HCEC 1CT (cell line): ENCODE measurements at regions not wholly inside any gene's neighbourhood (a gene's known extent, or its start where the extent isn't known, plus 50 kb on each side); places are given as distances from the start of the nearest gene placed in this dataset.
"Not testable (repeated sequence)": the region's sequence is repeated elsewhere in the genome, so short reads cannot be mapped to it uniquely, and the experiment has no call there.

Experiments
- DNase-seq: peaks from one replicate; pipeline ENCODE4 v3.0.0-alpha.2; 2017

- DNase-seq, result no peak
Measured at GRCh38 chr6:103870970-103871369, 988.7 kb downstream of the HACE1 start.

DNA sequence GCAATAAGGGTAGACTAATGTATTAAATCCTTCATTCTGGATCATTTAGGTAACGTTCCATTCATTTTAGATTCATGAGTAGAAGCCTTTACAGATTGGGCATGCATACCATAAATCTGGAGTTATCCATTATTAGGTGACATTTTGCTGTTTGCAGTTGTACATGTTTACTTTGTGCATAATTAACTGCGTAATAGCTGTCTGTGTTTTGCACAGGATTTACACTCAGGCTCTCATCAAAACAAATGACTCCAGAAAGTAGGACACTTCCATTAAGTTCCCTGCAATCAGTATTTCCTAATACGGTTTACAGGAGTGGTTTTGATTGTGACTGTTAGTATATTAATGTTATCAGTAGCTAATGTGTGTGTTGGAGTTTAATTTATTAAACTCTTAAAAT lies 997.4 kb downstream of the HACE1 start:
- no peak for DNase-seq

DNA sequence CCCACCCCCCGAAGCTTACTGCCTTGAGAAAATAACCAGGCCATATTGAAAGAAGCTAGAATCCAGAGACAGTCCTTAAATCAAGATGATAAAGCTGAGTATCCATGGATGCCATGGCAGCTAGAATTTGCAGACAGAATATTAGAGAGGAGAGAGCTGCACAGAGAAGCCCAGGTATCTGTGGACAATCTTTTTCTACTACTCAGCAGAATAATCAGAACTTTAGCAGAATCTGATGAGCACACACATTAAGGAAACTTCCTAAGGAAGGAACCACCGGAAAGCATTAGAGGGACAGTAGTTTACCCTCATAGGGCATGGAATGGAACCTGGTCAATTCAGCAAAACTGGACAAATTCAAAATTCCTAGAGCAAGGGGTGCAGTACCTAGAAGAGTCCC lies 1001.7 kb downstream of the HACE1 start:
- no peak for DNase-seq

DNA sequence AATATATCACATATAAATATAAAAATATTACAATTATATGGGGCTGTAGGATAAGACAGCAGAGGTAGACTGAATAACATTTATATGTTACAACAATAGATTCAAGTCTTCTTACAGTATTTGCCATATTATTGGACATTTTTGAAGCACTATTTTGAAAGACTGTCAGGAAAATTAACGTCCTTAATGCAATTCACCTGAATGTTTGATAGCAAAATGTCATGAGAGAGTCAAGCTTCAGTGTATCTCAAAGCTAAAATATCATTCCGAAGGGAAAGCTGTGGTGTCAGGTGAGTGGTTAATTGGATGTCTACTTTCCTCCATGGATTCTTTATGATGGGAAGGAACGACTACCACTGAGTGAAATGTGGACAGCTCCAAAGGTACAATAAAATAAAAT lies 1004.0 kb downstream of the HACE1 start:
- no peak for DNase-seq

GRCh38 chr6:103854059-103854458 lies 1005.7 kb downstream of the HACE1 start:
- DNase-seq, result no peak

GRCh38 chr6:103838457-103838856 lies 1021.3 kb downstream of the HACE1 start:
- DNase-seq, result no peak

GRCh38 chr6:103826209-103826608 lies 1033.5 kb downstream of the HACE1 start:
- no peak for DNase-seq

DNA sequence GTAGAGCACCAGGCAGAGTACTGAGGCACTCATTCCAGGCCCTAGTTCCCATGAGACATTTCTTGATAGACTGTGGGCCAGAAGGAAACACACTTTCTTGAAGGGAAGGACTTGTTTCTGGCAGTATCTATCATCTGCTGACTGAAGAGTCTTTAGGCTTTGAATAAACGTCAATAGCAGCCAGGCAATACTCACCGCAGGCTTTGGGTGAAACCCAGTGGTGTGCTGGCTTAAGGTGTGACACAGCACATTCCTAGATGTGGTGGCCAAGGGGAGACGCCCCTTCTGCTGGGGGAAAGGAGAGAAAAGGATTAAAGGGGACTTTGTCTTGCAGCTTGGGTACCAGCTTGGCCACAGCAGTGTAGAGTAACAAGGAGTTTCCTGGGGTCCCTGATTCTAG lies 1039.6 kb downstream of the HACE1 start:
- DNase-seq, result no peak

DNA sequence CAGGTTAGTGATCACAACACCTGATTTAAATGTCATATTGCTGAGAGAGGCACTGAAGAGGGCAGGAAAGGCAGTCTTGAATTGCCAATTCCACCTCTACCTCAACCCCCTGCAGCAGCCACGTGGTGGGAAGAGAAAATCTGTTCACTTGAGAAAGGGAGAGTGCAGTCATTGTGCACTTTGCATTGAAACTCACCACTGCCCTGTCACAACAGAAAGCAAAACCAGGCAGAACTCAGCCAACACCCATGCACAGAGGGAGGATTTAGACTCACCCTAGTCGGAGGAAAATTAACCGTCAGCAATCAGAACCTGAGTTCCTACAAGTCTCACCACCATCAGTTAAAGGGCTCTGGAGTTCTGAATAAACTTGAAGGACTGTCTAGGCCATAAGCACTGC lies 1040.2 kb downstream of the HACE1 start:
- no peak for DNase-seq

GRCh38 chr6:103812970-103813369 lies 1046.7 kb downstream of the HACE1 start:
- DNase-seq, result no peak

DNA sequence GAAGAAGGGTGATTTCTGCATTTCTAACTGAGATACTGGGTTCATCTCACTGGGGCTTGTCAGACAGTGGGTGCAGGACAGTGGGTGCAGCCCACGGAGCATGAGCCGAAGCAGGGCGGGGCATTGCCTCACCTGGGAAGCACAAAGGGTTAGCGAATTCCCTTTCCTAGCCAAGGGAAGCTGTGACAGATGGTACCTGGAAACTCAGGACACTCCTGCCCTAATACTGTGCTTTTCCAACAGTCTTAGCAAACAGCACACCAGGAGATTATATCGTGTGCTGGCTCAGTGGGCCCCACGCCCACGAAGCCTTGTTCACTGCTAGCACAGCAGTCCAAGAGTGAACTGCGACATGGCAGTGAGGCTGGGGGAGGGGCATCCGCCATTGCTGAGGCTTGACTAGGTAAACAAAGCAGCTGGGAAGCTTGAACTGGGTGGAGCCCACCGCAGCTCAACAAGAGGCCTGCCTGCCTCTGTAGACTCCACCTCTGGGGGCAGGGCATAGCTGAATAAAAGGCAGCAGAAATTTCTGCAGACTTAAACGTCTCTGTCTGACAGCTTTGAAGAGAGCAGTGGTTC lies 1057.7 kb downstream of the HACE1 start:
- DNase-seq, result not testable (repeated sequence)

DNA sequence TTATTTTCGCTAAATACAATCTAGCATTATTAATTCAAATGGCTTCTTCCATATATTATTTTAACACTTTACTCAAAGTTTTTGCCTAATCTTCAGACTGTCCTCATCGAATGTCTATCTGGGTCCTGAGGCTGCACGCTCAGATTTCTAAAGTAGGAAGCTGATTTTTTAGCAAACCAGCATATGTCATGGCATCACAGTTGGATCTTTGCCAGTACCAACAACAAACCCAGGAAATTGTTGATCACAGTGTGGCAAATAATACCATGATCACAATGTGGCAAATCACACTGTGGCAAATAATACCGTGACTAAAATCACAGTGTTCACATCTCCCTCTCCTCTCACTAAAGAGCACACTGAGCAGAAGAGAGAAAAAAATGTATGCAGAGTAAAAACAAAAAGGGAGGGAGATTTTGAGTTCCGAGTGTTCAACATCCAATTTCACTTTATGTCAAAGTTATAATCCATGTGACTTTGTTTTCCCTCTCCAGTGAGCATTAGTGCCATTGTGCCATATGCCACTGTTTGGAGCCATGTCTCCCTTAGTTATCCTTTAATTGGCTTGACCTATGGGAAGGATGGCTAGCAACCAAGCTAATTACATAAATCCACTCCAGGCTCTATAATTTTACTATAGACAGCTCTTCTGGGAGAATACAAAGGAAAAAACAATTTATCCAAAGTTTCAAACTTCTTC lies 1059.6 kb downstream of the HACE1 start:
- DNase-seq, result no peak

DNA sequence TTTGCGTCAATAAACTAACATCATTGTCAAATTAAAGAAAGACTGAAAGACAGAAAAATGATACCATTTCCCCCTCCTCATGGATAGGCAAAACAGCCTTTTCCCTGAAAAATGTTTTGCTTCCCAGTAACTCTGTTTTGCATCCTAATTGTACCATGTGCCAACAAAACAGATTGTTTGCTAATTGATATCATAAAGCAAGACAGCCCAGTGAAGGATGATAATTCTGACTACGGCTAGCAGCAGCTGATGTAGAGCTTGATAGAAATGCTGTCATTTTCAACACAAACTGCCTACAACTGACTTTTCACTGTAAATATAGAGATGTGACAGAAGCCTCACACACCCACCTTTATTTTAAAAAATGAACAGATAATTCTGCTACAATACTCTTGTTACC lies 1061.6 kb downstream of the HACE1 start:
- no peak for DNase-seq

DNA sequence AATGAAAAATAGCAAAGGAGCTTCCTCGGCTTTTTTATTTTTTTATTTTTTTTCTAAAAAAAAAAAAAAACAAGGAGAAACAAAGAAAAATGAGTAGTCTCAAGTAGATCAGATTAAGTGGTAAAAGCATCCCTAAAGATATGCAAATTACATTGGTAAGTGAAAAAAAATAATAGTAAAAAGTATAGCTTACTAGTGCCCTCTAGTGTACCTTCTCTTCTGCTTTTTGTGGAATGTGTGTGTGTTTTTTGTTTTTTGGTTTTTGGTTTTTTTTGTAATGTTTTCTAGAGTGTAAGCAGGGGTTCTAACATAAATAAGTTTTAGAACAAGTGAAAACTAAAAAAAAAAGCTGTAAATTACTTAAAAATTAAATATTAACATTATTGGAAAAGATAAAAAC lies 1062.0 kb downstream of the HACE1 start:
- no peak for DNase-seq

GRCh38 chr6:103791458-103791857 lies 1068.3 kb downstream of the HACE1 start:
- no peak for DNase-seq

- no peak for DNase-seq
Measured at GRCh38 chr6:103784117-103784516, 1075.6 kb downstream of the HACE1 start.

- no peak for DNase-seq
Measured at GRCh38 chr6:103783329-103783728, 1076.4 kb downstream of the HACE1 start.

GRCh38 chr6:103769431-103769830 lies 1090.3 kb downstream of the HACE1 start:
- DNase-seq, result no peak

- DNase-seq, result no peak
Measured at GRCh38 chr6:103750603-103751002, 1109.1 kb downstream of the HACE1 start.

DNA sequence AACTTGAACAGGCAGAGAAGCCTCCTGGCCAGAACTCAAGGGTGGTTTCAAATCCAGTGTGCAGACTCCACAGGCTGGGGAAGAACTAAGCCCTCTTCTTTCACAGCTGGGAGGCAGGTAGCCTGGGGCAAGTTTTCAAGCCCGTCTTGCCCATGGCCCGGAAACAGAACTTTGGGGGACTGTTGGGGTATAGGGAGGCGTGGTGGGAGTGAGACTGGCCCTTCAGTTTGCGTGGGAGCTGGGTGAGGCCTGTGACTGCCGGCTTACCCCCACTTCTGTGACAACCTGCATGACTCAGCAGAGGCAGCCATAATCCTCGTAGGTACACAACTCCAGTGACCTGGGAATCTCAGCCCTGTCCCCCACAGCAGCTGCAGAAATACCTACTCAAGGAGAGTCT lies 1125.7 kb downstream of the HACE1 start:
- DNase-seq, result no peak

GRCh38 chr6:103729658-103730057 lies 1130.1 kb downstream of the HACE1 start:
- DNase-seq, result no peak

GRCh38 chr6:103723438-103724322 lies 1136.0 kb downstream of the HACE1 start:
- DNase-seq, result no peak

GRCh38 chr6:103722683-103723082 lies 1137.0 kb downstream of the HACE1 start:
- DNase-seq, result no peak

DNA sequence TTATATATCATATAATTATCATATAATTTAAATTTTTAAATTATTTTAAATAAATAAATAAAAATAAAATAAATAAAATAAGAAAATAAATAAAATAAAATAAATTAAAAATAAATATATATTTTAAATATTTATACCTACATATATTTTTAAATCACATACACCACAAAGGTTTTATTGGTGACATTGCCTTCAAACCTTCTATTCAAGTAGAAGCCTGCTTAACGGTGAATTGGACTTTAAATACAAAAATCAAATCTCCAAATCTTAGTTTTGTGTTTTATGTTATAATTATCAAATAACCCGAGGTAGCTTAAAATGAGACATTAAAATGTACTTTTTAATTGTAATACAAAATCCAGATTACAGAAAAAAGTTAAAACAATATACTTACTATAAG lies 1137.8 kb downstream of the HACE1 start:
- no peak for DNase-seq
